HCT116 (cell line): ENCODE measurements at regions not wholly inside any gene's neighbourhood (a gene's known extent, or its start where the extent isn't known, plus 50 kb on each side); places are given as distances from the start of the nearest gene placed in this dataset.

Source experiments
- ATAC-seq: fragments of 200-7000 bp; cut with Tn5 transposase; 2 replicates; pipeline ENCODE4 v1.9.1; 2020; ENCODE audit warnings: mild to moderate bottlenecking, moderate library complexity
- BruUV-seq: library from RNA; stranded (reverse); fragments of 400-500 nt; replicated peaks from 2 replicates; lab custom pipeline; 2021; lab: Mats Ljungman, UMichigan
- CTCF ChIA-PET: fragments of 300-600 bp; sonication (Branson Sonifier 250); formaldehyde crosslinking; loops from one replicate; lab custom pipeline; 2021; ENCODE audit warnings: antibody characterized with exemption; lab: Charles Lee
- POLR2A ChIA-PET: fragments of 300-600, 350-600 bp; sonication (Branson Sonifier 250); formaldehyde crosslinking; loops from one replicate; lab custom pipeline; 2021; ENCODE audit warnings: antibody characterized with exemption; lab: Charles Lee
- RAD21 ChIA-PET, 2 experiments: fragments of 300-600 bp; sonication (Branson Sonifier 250); formaldehyde crosslinking; loops; one replicate each; lab custom pipeline; 2023; ENCODE audit warnings: low total read pairs in 2 of 2; ENCODE audit not compliant: uncharacterized antibody in 2 of 2, unreplicated experiment in 2 of 2, low non-redundant PET in 1 of 2; lab: Charles Lee
- DNase-seq: peaks from one replicate; pipeline ENCODE4 v3.0.0-alpha.2; 2010; ENCODE audit warnings: low read depth, low spot score
- H2AFZ ChIP-seq: fragments of 200-600 bp; shearing (Covaris generic), sonication (generic); 2 replicates; pipeline ENCODE4 v1.6.1; 2017; ENCODE audit warnings: low read depth, mixed run types, mixed read lengths, antibody characterized with exemption, low read length; ENCODE audit not compliant: poor library complexity, severe bottlenecking
- H3K27ac ChIP-seq: 2 replicates; pipeline ENCODE4 v1.5.1; 2012; ENCODE audit warnings: low read depth, low read length
- H3K27me3 ChIP-seq: fragments of 200-600 bp; sonication (generic); 2 replicates; pipeline ENCODE4 v1.6.1; 2016; ENCODE audit warnings: mixed run types, low read length, mixed read lengths; ENCODE audit not compliant: insufficient read depth
- H3K36me3 ChIP-seq, 2 experiments: fragments of 200-500 bp in 1 of 2; fragments of 200-600 bp in 1 of 2; sonication (Bioruptor generic) in 1 of 2; sonication (generic) in 1 of 2; 2 replicates each; pipeline versions ENCODE4 v1.5.1 to v1.6.1; 2014 to 2016; ENCODE audit warnings: low read length in 2 of 2, inconsistent platforms in 1 of 2, mixed read lengths in 1 of 2, mixed run types in 1 of 2; ENCODE audit not compliant: insufficient read depth in 2 of 2, control insufficient read depth in 1 of 2
- H3K4me1 ChIP-seq, 2 experiments: fragments of 200-600 bp in 1 of 2; sonication (generic) in 1 of 2; 2 replicates each; pipeline versions ENCODE4 v1.5.1 to v1.6.1; 2012 to 2017; ENCODE audit warnings: low read length in 2 of 2, inconsistent platforms in 1 of 2, mild to moderate bottlenecking in 1 of 2, mixed read lengths in 1 of 2, mixed run types in 1 of 2, moderate library complexity in 1 of 2; ENCODE audit not compliant: insufficient read depth in 2 of 2, control insufficient read depth in 1 of 2
- H3K4me2 ChIP-seq: fragments of 200-600 bp; sonication (generic); 2 replicates; pipeline ENCODE4 v1.6.1; 2017; ENCODE audit warnings: mixed run types, low read length, mixed read lengths
- H3K4me3 ChIP-seq, 2 experiments: fragments of 200-600 bp in 1 of 2; sonication (generic) in 1 of 2; replicated peaks in 1 of 2; 2 replicates each; pipeline ENCODE4 v1.5.1; 2011 to 2016; ENCODE audit warnings: low read length in 2 of 2, control low read depth in 1 of 2, low read depth in 1 of 2, mild to moderate bottlenecking in 1 of 2, mixed read lengths in 1 of 2, mixed run types in 1 of 2
- H3K79me2 ChIP-seq: fragments of 200-600 bp; sonication (generic); 2 replicates; pipeline ENCODE4 v1.6.1; 2017; ENCODE audit warnings: mild to moderate bottlenecking, mixed run types, low read length, moderate library complexity, mixed read lengths; ENCODE audit not compliant: insufficient read depth
- H3K9ac ChIP-seq: fragments of 200-600 bp; sonication (generic); 2 replicates; pipeline ENCODE4 v1.6.1; 2016; ENCODE audit warnings: low read length, mixed read lengths
- H3K9me2 ChIP-seq: fragments of 200-600 bp; sonication (generic), shearing (Covaris generic); 2 replicates; pipeline ENCODE4 v1.6.1; 2017; ENCODE audit warnings: mixed run types, mild to moderate bottlenecking, moderate library complexity; ENCODE audit not compliant: insufficient read depth
- H3K9me3 ChIP-seq, 2 experiments: fragments of 200-500 bp in 1 of 2; fragments of 200-600 bp in 1 of 2; sonication (Bioruptor generic) in 1 of 2; sonication (generic) in 1 of 2; 2 replicates each; pipeline ENCODE4 v1.6.1; 2014 to 2017; ENCODE audit warnings: low read length in 2 of 2, mixed read lengths in 2 of 2, inconsistent platforms in 1 of 2, low read depth in 1 of 2, mild to moderate bottlenecking in 1 of 2, mixed run types in 1 of 2, moderate library complexity in 1 of 2; ENCODE audit not compliant: control insufficient read depth in 1 of 2, insufficient read depth in 1 of 2
- H4K20me1 ChIP-seq: fragments of 200-600 bp; sonication (generic), shearing (Covaris generic); 2 replicates; pipeline ENCODE4 v1.6.1; 2017; ENCODE audit warnings: mixed run types, mild to moderate bottlenecking, moderate library complexity; ENCODE audit not compliant: insufficient read depth
- ATF3 ChIP-seq: IDR thresholded peaks from 2 replicates; pipeline ENCODE4 v1.6.1; 2012
- CBX3 ChIP-seq: IDR thresholded peaks from 2 replicates; pipeline ENCODE4 v1.6.1; 2012; ENCODE audit warnings: low read depth
- EZH2 ChIP-seq: fragments of 200-600 bp; sonication (generic); IDR thresholded peaks from 2 replicates; pipeline ENCODE4 v1.6.1; 2017; ENCODE audit warnings: antibody characterized with exemption, mixed run types
- EZH2phosphoT487 ChIP-seq: fragments of 200-600 bp; IDR thresholded peaks from 2 replicates; pipeline ENCODE4 v1.6.1; 2018; ENCODE audit warnings: antibody characterized with exemption, borderline replicate concordance
- JUND ChIP-seq: IDR thresholded peaks from 2 replicates; pipeline ENCODE4 v1.6.1; 2012
- POLR2A ChIP-seq: IDR thresholded peaks from 2 replicates; pipeline ENCODE4 v1.7.0; 2011; ENCODE audit warnings: borderline replicate concordance; ENCODE audit not compliant: insufficient read depth, insufficient read length; ENCODE audit errors: extremely low read depth
- POLR2AphosphoS5 ChIP-seq: IDR thresholded peaks from 2 replicates; pipeline ENCODE4 v1.6.1; 2011; ENCODE audit warnings: mild to moderate bottlenecking, low read depth, low read length, moderate library complexity
- REST ChIP-seq: IDR thresholded peaks from 2 replicates; pipeline ENCODE4 v1.6.1; 2012; ENCODE audit warnings: low read depth
- SP1 ChIP-seq: IDR thresholded peaks from 2 replicates; pipeline ENCODE4 v1.6.1; 2012; ENCODE audit warnings: low read depth
- SRF ChIP-seq: IDR thresholded peaks from 2 replicates; pipeline ENCODE4 v1.6.1; 2012; ENCODE audit warnings: low read depth
- ZBTB33 ChIP-seq: IDR thresholded peaks from 2 replicates; pipeline ENCODE4 v1.6.1; 2011; ENCODE audit warnings: mild to moderate bottlenecking, low read length, moderate library complexity; ENCODE audit not compliant: insufficient replicate concordance; ENCODE audit errors: extremely low read depth
- ZFX ChIP-seq: fragments of 450-650 bp; IDR thresholded peaks from 2 replicates; pipeline ENCODE4 v1.6.1; 2017
- intact Hi-C: fragments of 100-400 bp; cut with micrococcal nuclease; formaldehyde crosslinking; loops from 2 replicates; pipeline ENCODE4 v1.10.0; 2022

- Histone ChIP-seq H3K9ac (no peak overlapping the region), H3K9me3 (peaks cover 0 to 11% of the 10 kb centered on the region in 2 experiments; a peak in 3 of 4 replicates), H3K4me1 (no peaks in the 10 kb centered on the region), H3K4me3 (no peak overlapping the region), H3K9me2 (no peaks in the 10 kb centered on the region), H3K79me2 (no peaks in the 10 kb centered on the region), H2AFZ (no peak overlapping the region), H3K27me3 (no peaks in the 10 kb centered on the region), H3K27ac (no peak overlapping the region), H3K36me3 (no peaks in the 10 kb centered on the region), H4K20me1 (no peaks in the 10 kb centered on the region), H3K4me2 (no peak overlapping the region)
- DNase-seq (no peak), ATAC-seq (no peak)
- intact Hi-C loops = no loop called here
- CTCF ChIA-PET = no interaction called here
- BruUV-seq = no TSS peak
- TF ChIP-seq REST (no peak), SRF (no peak), POLR2A (no peak), ZFX (no peak), SP1 (no peak), EZH2 (no peak), POLR2AphosphoS5 (no peak), CBX3 (no peak)
- POLR2A ChIA-PET = no interaction called here
- RAD21 ChIA-PET = no interaction called here
These were observed 408.6 kb upstream of the ADGRB3 start for GRCh38 chr6:68226460-68226859.

GRCh38 chr6:68225729-68226128 lies 409.4 kb upstream of the ADGRB3 start:
- Histone ChIP-seq H3K9ac (no peak overlapping the region), H3K27ac (no peak overlapping the region), H3K9me2 (no peaks in the 10 kb centered on the region), H3K79me2 (no peaks in the 10 kb centered on the region), H3K9me3 (peaks cover 0 to 11% of the 10 kb centered on the region in 2 experiments; a peak in 3 of 4 replicates), H3K4me2 (no peak overlapping the region), H3K4me1 (no peaks in the 10 kb centered on the region), H4K20me1 (no peaks in the 10 kb centered on the region), H3K27me3 (no peaks in the 10 kb centered on the region), H2AFZ (no peak overlapping the region), H3K36me3 (no peaks in the 10 kb centered on the region), H3K4me3 (no peak overlapping the region)
- ChIA-PET RAD21 (no interaction called here), POLR2A (no interaction called here), CTCF (no interaction called here)
- no TSS peak for BruUV-seq
- DNase-seq = no peak
- no peak for ATAC-seq
- intact Hi-C loops = no loop called here
- TF ChIP-seq EZH2phosphoT487 = no peak
- no peak for TF ChIP-seq ATF3
- TF ChIP-seq JUND = no peak
- TF ChIP-seq ZFX = no peak
- no peak for TF ChIP-seq ZBTB33
- TF ChIP-seq REST = no peak
